Erythroblast (primary cell): ENCODE measurements at regions not wholly inside any gene's neighbourhood (a gene's known extent, or its start where the extent isn't known, plus 50 kb on each side); places are given as distances from the start of the nearest gene placed in this dataset.

Experiments
- DNase-seq, 2 experiments: peaks; one replicate each; lab custom pipeline; 2025; lab: John Stamatoyannopoulos, UW
- GATA1 ChIP-seq: IDR thresholded peaks from 2 replicates; pipeline ENCODE4 v1.6.1; 2011; ENCODE audit warnings: low read depth, mild to moderate bottlenecking, control low read depth, low read length, moderate library complexity
- POLR2A ChIP-seq: IDR thresholded peaks from 2 replicates; pipeline ENCODE4 v1.6.1; 2011; ENCODE audit warnings: mild to moderate bottlenecking, low read length

- no peak for DNase-seq
- TF ChIP-seq POLR2A (no peak), GATA1 (no peak)
Observed at GRCh38 chr6:165976684-165977083, 191.0 kb downstream of the TBXT start.

- no peak for DNase-seq
- TF ChIP-seq POLR2A (no peak), GATA1 (no peak)
Observed at GRCh38 chr6:165974817-165975216, 192.8 kb downstream of the TBXT start.

GRCh38 chr6:165973473-165973872 lies 194.2 kb downstream of the TBXT start:
- TF ChIP-seq POLR2A (no peak), GATA1 (no peak)
- no peak for DNase-seq

- TF ChIP-seq POLR2A (no peak), GATA1 (no peak)
- no peak for DNase-seq
Observed at GRCh38 chr6:165972139-165972802, 195.4 kb downstream of the TBXT start.

GRCh38 chr6:165971202-165971601 lies 196.4 kb downstream of the TBXT start:
- no peak for TF ChIP-seq GATA1
- no peak for TF ChIP-seq POLR2A
- DNase-seq, result no peak

GRCh38 chr6:165970001-165970400 lies 197.7 kb downstream of the TBXT start:
- DNase-seq, result no peak

GRCh38 chr6:165969184-165969583 lies 198.5 kb downstream of the TBXT start:
- no peak for DNase-seq
- TF ChIP-seq GATA1, result no peak
- no peak for TF ChIP-seq POLR2A

More at GRCh38 chr6:165970001-165970400, 197.7 kb downstream of the TBXT start:
- TF ChIP-seq POLR2A (no peak), GATA1 (no peak)

GRCh38 chr6:165968408-165968807 lies 199.2 kb downstream of the TBXT start:
- no peak for DNase-seq

GRCh38 chr6:165967810-165968407 lies 199.7 kb downstream of the TBXT start:
- TF ChIP-seq POLR2A (no peak), GATA1 (no peak)
- no peak for DNase-seq

More at GRCh38 chr6:165968408-165968807, 199.2 kb downstream of the TBXT start:
- TF ChIP-seq GATA1, result no peak
- no peak for TF ChIP-seq POLR2A

GRCh38 chr6:165963750-165964149 lies 203.9 kb downstream of the TBXT start:
- no peak for DNase-seq
- TF ChIP-seq POLR2A (no peak), GATA1 (no peak)

- no peak for DNase-seq
- TF ChIP-seq POLR2A, result no peak
- TF ChIP-seq GATA1, result no peak
Observed at GRCh38 chr6:165962366-165962765, 205.3 kb downstream of the TBXT start.

GRCh38 chr6:165961233-165961632 lies 206.4 kb downstream of the TBXT start:
- DNase-seq, result no peak
- TF ChIP-seq GATA1, result no peak
- TF ChIP-seq POLR2A, result no peak

- TF ChIP-seq GATA1 (no peak), POLR2A (no peak)
- no peak for DNase-seq
Observed at GRCh38 chr6:165960695-165961094, 207.0 kb downstream of the TBXT start.

GRCh38 chr6:165959627-165960026 lies 208.0 kb downstream of the TBXT start:
- no peak for TF ChIP-seq POLR2A
- no peak for TF ChIP-seq GATA1
- no peak for DNase-seq
